H1 (cell line): ENCODE measurements at regions not wholly inside any gene's neighbourhood (a gene's known extent, or its start where the extent isn't known, plus 50 kb on each side); places are given as distances from the start of the nearest gene placed in this dataset.

Source experiments
- CTCF ChIA-PET: fragments of 300-600 bp; sonication (Branson Sonifier 250); formaldehyde crosslinking; loops from one replicate; lab custom pipeline; 2021; ENCODE audit not compliant: partially characterized antibody; lab: Charles Lee
- POLR2A ChIA-PET: fragments of 300-600 bp; sonication (Branson Sonifier 250); formaldehyde crosslinking; loops from one replicate; lab custom pipeline; 2021; ENCODE audit warnings: inconsistent platforms; ENCODE audit not compliant: partially characterized antibody; lab: Charles Lee
- DNase-seq, 2 experiments: peaks; one replicate each; pipeline versions ENCODE4 v3.0.0 to v3.0.0-alpha.2; 2010 to 2022; ENCODE audit warnings: low spot score in 2 of 2, low read depth in 1 of 2, mixed read lengths in 1 of 2
- FAIRE-seq: peaks from 2 replicates; lab custom pipeline; 2011; peaks lifted over from hg19 to GRCh38; lab: Jason Lieb, UNC
- H2AFZ ChIP-seq: 2 replicates; pipeline ENCODE4 v1.8.1; 2012; ENCODE audit warnings: low read length, inconsistent platforms
- H2AK5ac ChIP-seq: 2 replicates; pipeline ENCODE4 v1.6.1; 2013; ENCODE audit warnings: low read depth, low read length
- H2BK120ac ChIP-seq: replicated peaks from 2 replicates; pipeline ENCODE3; 2013; ENCODE audit warnings: low read depth, low read length, inconsistent platforms
- H2BK12ac ChIP-seq: 2 replicates; pipeline ENCODE4 v1.6.1; 2013; ENCODE audit warnings: low read depth, low read length
- H2BK15ac ChIP-seq: 2 replicates; pipeline ENCODE4 v1.6.1; 2013; ENCODE audit warnings: low read length
- H2BK20ac ChIP-seq: 2 replicates; pipeline ENCODE4 v1.6.1; 2013; ENCODE audit warnings: low read length
- H2BK5ac ChIP-seq: 2 replicates; pipeline ENCODE4 v1.6.1; 2013; ENCODE audit warnings: low read depth, low read length
- H3K14ac ChIP-seq: 2 replicates; pipeline ENCODE4 v1.6.1; 2013; ENCODE audit warnings: inconsistent platforms; ENCODE audit not compliant: insufficient read length
- H3K18ac ChIP-seq: 2 replicates; pipeline ENCODE4 v1.6.1; 2013; ENCODE audit warnings: low read length; ENCODE audit errors: extremely low read depth
- H3K23ac ChIP-seq: 2 replicates; pipeline ENCODE4 v1.6.1; 2013; ENCODE audit warnings: inconsistent platforms; ENCODE audit not compliant: insufficient read length
- H3K23me2 ChIP-seq: 2 replicates; pipeline ENCODE4 v1.6.1; 2013; ENCODE audit warnings: low read depth, low read length
- H3K27ac ChIP-seq: 2 replicates; pipeline ENCODE4 v1.6.1; 2011; ENCODE audit warnings: low read depth, low read length, inconsistent platforms
- H3K27me3 ChIP-seq, 4 experiments: replicated peaks in 1 of 4; 1 replicate in 1 of 4; 2 replicates in 3 of 4; pipeline versions ENCODE4 v1.6.1 to v1.8.1; 2011 to 2013; ENCODE audit warnings: low read length in 3 of 4, mild to moderate bottlenecking in 3 of 4, inconsistent platforms in 2 of 4, mixed read lengths in 2 of 4, moderate library complexity in 1 of 4; ENCODE audit not compliant: control insufficient read depth in 3 of 4, insufficient read depth in 3 of 4; ENCODE audit errors: extremely low read depth in 1 of 4
- H3K36me3 ChIP-seq, 4 experiments: 2 replicates each; pipeline versions ENCODE4 v1.6.1 to v1.8.1; 2011 to 2013; ENCODE audit warnings: mild to moderate bottlenecking in 4 of 4, low read length in 3 of 4, moderate library complexity in 2 of 4, control low read depth in 1 of 4, inconsistent platforms in 1 of 4; ENCODE audit not compliant: insufficient read depth in 4 of 4, control insufficient read depth in 2 of 4
- H3K4ac ChIP-seq: replicated peaks from 2 replicates; pipeline ENCODE3; 2013; ENCODE audit warnings: low read length, low read depth, mixed read lengths, inconsistent platforms; ENCODE audit not compliant: insufficient read length
- H3K4me1 ChIP-seq, 4 experiments: replicated peaks in 1 of 4; 1 replicate in 1 of 4; 2 replicates in 3 of 4; pipeline versions ENCODE4 v1.6.1 to v1.8.1; 2011 to 2013; ENCODE audit warnings: low read length in 3 of 4, inconsistent platforms in 2 of 4, mixed read lengths in 1 of 4; ENCODE audit not compliant: insufficient read depth in 4 of 4, control insufficient read depth in 3 of 4
- H3K4me2 ChIP-seq, 2 experiments: 2 replicates each; pipeline versions ENCODE4 v1.6.1 to v1.8.1; 2011 to 2013; ENCODE audit warnings: low read depth in 2 of 2, low read length in 2 of 2, control low read depth in 1 of 2, inconsistent platforms in 1 of 2, mild to moderate bottlenecking in 1 of 2; ENCODE audit not compliant: insufficient read depth in 1 of 2
- H3K4me3 ChIP-seq, 4 experiments: fragments of 200-600, 300-600 bp in 1 of 4; sonication (generic), shearing (Covaris generic), sonication (Bioruptor Twin) in 1 of 4; 2 replicates each; pipeline versions ENCODE4 v1.5.1 to v1.8.1; 2011 to 2016; ENCODE audit warnings: low read length in 4 of 4, low read depth in 3 of 4, control low read depth in 2 of 4, inconsistent platforms in 2 of 4, mild to moderate bottlenecking in 2 of 4, mixed read lengths in 1 of 4, moderate library complexity in 1 of 4; ENCODE audit not compliant: insufficient read depth in 2 of 4; ENCODE audit errors: extremely low read depth in 1 of 4
- H3K56ac ChIP-seq: replicated peaks from 2 replicates; pipeline ENCODE3; 2013; ENCODE audit warnings: low read depth, mild to moderate bottlenecking, mixed read lengths, low read length, inconsistent platforms; ENCODE audit not compliant: insufficient read length
- H3K79me1 ChIP-seq: 2 replicates; pipeline ENCODE4 v1.6.1; 2013; ENCODE audit warnings: low read depth, low read length, control low read depth
- H3K79me2 ChIP-seq, 2 experiments: 2 replicates each; pipeline versions ENCODE4 v1.6.1 to v1.8.1; 2012 to 2013; ENCODE audit warnings: low read length in 2 of 2, mild to moderate bottlenecking in 2 of 2, inconsistent platforms in 1 of 2; ENCODE audit not compliant: insufficient read depth in 2 of 2, control insufficient read depth in 1 of 2
- H3K9ac ChIP-seq, 4 experiments: replicated peaks in 1 of 4; 1 replicate in 1 of 4; 2 replicates in 3 of 4; pipeline versions ENCODE4 v1.6.1 to v1.8.1; 2011 to 2013; ENCODE audit warnings: low read depth in 3 of 4, low read length in 3 of 4, control low read depth in 2 of 4, mild to moderate bottlenecking in 2 of 4, moderate library complexity in 2 of 4, inconsistent platforms in 1 of 4; ENCODE audit errors: extremely low read depth in 1 of 4
- H3K9me3 ChIP-seq, 2 experiments: 2 replicates each; pipeline versions ENCODE4 v1.6.1 to v1.8.1; 2012 to 2013; ENCODE audit warnings: mild to moderate bottlenecking in 2 of 2, moderate library complexity in 2 of 2, control low read depth in 1 of 2, inconsistent platforms in 1 of 2, low read depth in 1 of 2, low read length in 1 of 2, mixed read lengths in 1 of 2; ENCODE audit not compliant: insufficient read depth in 2 of 2
- H4K20me1 ChIP-seq, 2 experiments: replicated peaks in 1 of 2; 2 replicates each; pipeline versions ENCODE3 to v1.8.1; 2011 to 2013; ENCODE audit warnings: inconsistent platforms in 2 of 2, low read length in 2 of 2, mild to moderate bottlenecking in 1 of 2; ENCODE audit not compliant: insufficient read depth in 2 of 2, control insufficient read depth in 1 of 2
- H4K5ac ChIP-seq: 2 replicates; pipeline ENCODE4 v1.6.1; 2013; ENCODE audit warnings: low read length, low read depth, mixed read lengths, inconsistent platforms; ENCODE audit not compliant: insufficient read length
- H4K8ac ChIP-seq: 2 replicates; pipeline ENCODE4 v1.8.0; 2013; ENCODE audit warnings: mild to moderate bottlenecking, moderate library complexity, low read length, inconsistent platforms; ENCODE audit not compliant: insufficient read depth; ENCODE audit errors: extremely low read depth
- H4K91ac ChIP-seq: replicated peaks from 2 replicates; pipeline ENCODE3; 2013; ENCODE audit warnings: low read length, mixed read lengths, inconsistent platforms; ENCODE audit not compliant: insufficient read length
- ATF3 ChIP-seq: IDR thresholded peaks from 2 replicates; pipeline ENCODE4 v1.6.1; 2011; ENCODE audit warnings: low read depth, mild to moderate bottlenecking, low read length; ENCODE audit not compliant: insufficient read depth
- BACH1 ChIP-seq: IDR thresholded peaks from 2 replicates; pipeline ENCODE4 v1.6.1; 2012; ENCODE audit warnings: low read length, improper control_type of control experiment
- CBX8 ChIP-seq: fragments of 300-800, 300-1000 bp; sonication (generic); IDR thresholded peaks from 2 replicates; pipeline ENCODE4 v1.7.1; 2016; ENCODE audit warnings: low read depth, low read length, borderline replicate concordance
- CHD2 ChIP-seq: IDR thresholded peaks from 2 replicates; pipeline ENCODE4 v1.6.1; 2012; ENCODE audit warnings: low read length, improper control_type of control experiment
- EZH2 ChIP-seq: fragments of 200-600 bp; sonication (generic); IDR thresholded peaks from 2 replicates; pipeline ENCODE4 v1.7.1; 2012; ENCODE audit warnings: low read depth, mild to moderate bottlenecking, moderate library complexity, low read length, inconsistent platforms; ENCODE audit not compliant: severe bottlenecking
- HDAC2 ChIP-seq, 2 experiments: fragments of 300-600 bp in 1 of 2; sonication (generic) in 1 of 2; IDR thresholded peaks; 2 replicates each; pipeline ENCODE4 v1.6.1; 2011 to 2012; ENCODE audit warnings: low read depth in 2 of 2, low read length in 2 of 2, mild to moderate bottlenecking in 2 of 2, moderate library complexity in 2 of 2, borderline replicate concordance in 1 of 2, inconsistent platforms in 1 of 2
- NANOG ChIP-seq: IDR thresholded peaks from 2 replicates; pipeline ENCODE4 v1.6.1; 2011; ENCODE audit warnings: low read length, low read depth, mild to moderate bottlenecking, inconsistent platforms; ENCODE audit not compliant: insufficient read depth, poor library complexity, severe bottlenecking
- RBBP5 ChIP-seq: IDR thresholded peaks from 2 replicates; pipeline ENCODE4 v1.7.1; 2012; ENCODE audit warnings: low read depth, mild to moderate bottlenecking, inconsistent platforms, low read length, moderate library complexity, borderline replicate concordance
- RXRA ChIP-seq: IDR thresholded peaks from 2 replicates; pipeline ENCODE4 v1.6.1; 2011; ENCODE audit warnings: low read depth, mild to moderate bottlenecking, low read length, moderate library complexity; ENCODE audit not compliant: insufficient read depth
- SP1 ChIP-seq: IDR thresholded peaks from 2 replicates; pipeline ENCODE4 v1.6.1; 2011; ENCODE audit warnings: low read depth, low read length
- SP2 ChIP-seq: IDR thresholded peaks from 2 replicates; pipeline ENCODE4 v1.6.1; 2012; ENCODE audit warnings: mild to moderate bottlenecking, low read length, inconsistent platforms
- ZNF274 ChIP-seq: IDR thresholded peaks from 2 replicates; pipeline ENCODE4 v1.7.0; 2012; ENCODE audit warnings: low read length, borderline replicate concordance; ENCODE audit errors: extremely low read depth
- WGBS, 2 experiments: shearing (Covaris generic) in 1 of 2; methylation state at CpG; one replicate each; pipeline versions ENCODE4 v1.1.6 to v1.1.7; 2013 to 2015; ENCODE audit warnings: low lambda C conversion rate in 2 of 2, mixed read lengths in 2 of 2, inconsistent platforms in 1 of 2, low coverage in 1 of 2, missing lambda C conversion rate in 1 of 2; ENCODE audit not compliant: insufficient replicate concordance in 2 of 2, insufficient coverage in 1 of 2, insufficient read length in 1 of 2; ENCODE audit errors: extremely low coverage in 1 of 2, missing lambda C conversion rate in 1 of 2; 5-methylcytosine and 5-hydroxymethylcytosine counted together

- Histone ChIP-seq H2BK5ac (no peak overlapping the region), H3K4me1 (no peaks in the 10 kb centered on the region), H3K36me3 (no peaks in the 10 kb centered on the region)
- TF ChIP-seq ZNF274 (no peak), SP2 (no peak), NANOG (no peak), EZH2 (no peak), HDAC2 (IDR thresholded peaks at IDR 0.05; ENCODE audit: borderline replicate concordance in 1 of 2, low read depth in 2 of 2, low read length in 2 of 2) (no peak), RBBP5 (no peak), CHD2 (no peak), ATF3 (no peak), CBX8 (no peak), BACH1 (no peak), RXRA (no peak), SP1 (no peak)
- TF ChIP-seq, all 59 proteins: peak for 0
- ChIA-PET CTCF (interaction anchor here (0.6 to 1.8 kb wide), 6 partner anchors 11 to 917 kb away, joined by 3 to 11 read pairs (median 4); no protein-coding TSS in a partner anchor), POLR2A (no interaction called here)
- H2BK12ac ChIP-seq = no peak overlapping the region
- no peak overlapping the region for H4K8ac ChIP-seq
- no peak overlapping the region for H2AFZ ChIP-seq
- no peaks in the 10 kb centered on the region for H3K27me3 ChIP-seq
- no peak overlapping the region for H2BK120ac ChIP-seq
- H2BK20ac ChIP-seq = no peak overlapping the region
- H3K9ac ChIP-seq = no peak overlapping the region
- no peak overlapping the region for H3K56ac ChIP-seq
- no peaks in the 10 kb centered on the region; a peak in 1 of 4 replicates for H3K79me2 ChIP-seq
- no peak overlapping the region for H2BK15ac ChIP-seq
- no peak overlapping the region for H3K4me3 ChIP-seq
- FAIRE-seq = no peak
- H3K79me1 ChIP-seq = no peaks in the 10 kb centered on the region
- H3K9me3 ChIP-seq = no peaks in the 10 kb centered on the region
- no peak for DNase-seq
- H3K4me2 ChIP-seq = no peak overlapping the region
- H3K23ac ChIP-seq = no peak overlapping the region
- H3K27ac ChIP-seq = no peak overlapping the region
- H3K18ac ChIP-seq = no peak overlapping the region
- 95% methylated on average over 3 of the region's 4 CpGs; no CpG with 5 or more reads in 1 of the 2 experiments for whole genome bisulfite sequencing, 2 experiments
- H3K23me2 ChIP-seq = no peaks in the 10 kb centered on the region; the same call in 1 of the 2 replicates
- no peak overlapping the region for H3K4ac ChIP-seq
- H2AK5ac ChIP-seq = no peak overlapping the region
- H3K14ac ChIP-seq = no peak overlapping the region
- no peak overlapping the region for H4K5ac ChIP-seq
- no peak overlapping the region for H4K91ac ChIP-seq
- H4K20me1 ChIP-seq = no peaks in the 10 kb centered on the region
These were observed 406.8 kb downstream of the PRDM2 start for GRCh38 chr1:14106679-14107313.
